ENCODE measurements at regions not wholly inside any gene's neighbourhood (a gene's known extent, or its start where the extent isn't known, plus 50 kb on each side); places are given as distances from the start of the nearest gene placed in this dataset.

- DNase-seq = no peak
- Mint-ChIP-seq H3K27me3 (ENCODE audit: unreplicated experiment) (no peaks in the 10 kb centered on the region), H3K4me1 (ENCODE audit: low read depth, unreplicated experiment) (peaks cover 6% of the 10 kb centered on the region), H3K36me3 (ENCODE audit: unreplicated experiment) (no peaks in the 10 kb centered on the region), H3K9me3 (ENCODE audit: unreplicated experiment) (no peaks in the 10 kb centered on the region), H3K27ac (ENCODE audit: unreplicated experiment) (no peak overlapping the region), H3K4me3 (ENCODE audit: unreplicated experiment) (no peak overlapping the region)
- TF ChIP-seq CTCF (IDR thresholded peaks at IDR 0.05; ENCODE audit: partially characterized antibody, unreplicated experiment) = no peak
These were observed 181.3 kb downstream of the CCDC59 start for GRCh38 chr12:82176761-82177490.

- peaks cover 6% of the 10 kb centered on the region for H3K4me1 Mint-ChIP-seq (ENCODE audit: low read depth, unreplicated experiment)
- H3K27ac Mint-ChIP-seq (ENCODE audit: unreplicated experiment) = no peak overlapping the region
- H3K36me3 Mint-ChIP-seq (ENCODE audit: unreplicated experiment) = no peaks in the 10 kb centered on the region
- no peak overlapping the region for H3K4me3 Mint-ChIP-seq (ENCODE audit: unreplicated experiment)
- no peaks in the 10 kb centered on the region for H3K27me3 Mint-ChIP-seq (ENCODE audit: unreplicated experiment)
- TF ChIP-seq CTCF (IDR thresholded peaks at IDR 0.05; ENCODE audit: partially characterized antibody, unreplicated experiment) = no peak
- no peaks in the 10 kb centered on the region for H3K9me3 Mint-ChIP-seq (ENCODE audit: unreplicated experiment)
- no peak for DNase-seq
These were observed 182.2 kb downstream of the CCDC59 start for GRCh38 chr12:82176026-82176425.

GRCh38 chr12:82174936-82175335 lies 183.3 kb downstream of the CCDC59 start:
- Mint-ChIP-seq H3K4me3 (ENCODE audit: unreplicated experiment) (no peak overlapping the region), H3K4me1 (ENCODE audit: low read depth, unreplicated experiment) (peaks cover 6% of the 10 kb centered on the region), H3K27me3 (ENCODE audit: unreplicated experiment) (no peaks in the 10 kb centered on the region), H3K36me3 (ENCODE audit: unreplicated experiment) (no peaks in the 10 kb centered on the region), H3K9me3 (ENCODE audit: unreplicated experiment) (no peaks in the 10 kb centered on the region), H3K27ac (ENCODE audit: unreplicated experiment) (no peak overlapping the region)
- TF ChIP-seq CTCF (IDR thresholded peaks at IDR 0.05; ENCODE audit: partially characterized antibody, unreplicated experiment) = no peak
- no peak for DNase-seq

GRCh38 chr12:82174383-82174782 lies 183.8 kb downstream of the CCDC59 start:
- no peak overlapping the region for H3K27ac Mint-ChIP-seq (ENCODE audit: unreplicated experiment)
- H3K27me3 Mint-ChIP-seq (ENCODE audit: unreplicated experiment) = no peaks in the 10 kb centered on the region
- TF ChIP-seq CTCF (IDR thresholded peaks at IDR 0.05; ENCODE audit: partially characterized antibody, unreplicated experiment) = no peak
- H3K9me3 Mint-ChIP-seq (ENCODE audit: unreplicated experiment) = no peaks in the 10 kb centered on the region
- no peak for DNase-seq
- peaks cover 6% of the 10 kb centered on the region for H3K4me1 Mint-ChIP-seq (ENCODE audit: low read depth, unreplicated experiment)
- no peak overlapping the region for H3K4me3 Mint-ChIP-seq (ENCODE audit: unreplicated experiment)
- H3K36me3 Mint-ChIP-seq (ENCODE audit: unreplicated experiment) = no peaks in the 10 kb centered on the region

- Mint-ChIP-seq H3K4me3 (ENCODE audit: unreplicated experiment) (no peak overlapping the region), H3K36me3 (ENCODE audit: unreplicated experiment) (no peaks in the 10 kb centered on the region), H3K27ac (ENCODE audit: unreplicated experiment) (no peak overlapping the region), H3K9me3 (ENCODE audit: unreplicated experiment) (no peaks in the 10 kb centered on the region), H3K27me3 (ENCODE audit: unreplicated experiment) (no peaks in the 10 kb centered on the region), H3K4me1 (ENCODE audit: low read depth, unreplicated experiment) (peaks cover 4% of the 10 kb centered on the region)
- no peak for DNase-seq
- no peak for TF ChIP-seq CTCF (IDR thresholded peaks at IDR 0.05; ENCODE audit: partially characterized antibody, unreplicated experiment)
These were observed 209.1 kb downstream of the CCDC59 start for GRCh38 chr12:82149045-82149444.
